ENCODE measurements at regions not wholly inside any gene's neighbourhood (a gene's known extent, or its start where the extent isn't known, plus 50 kb on each side); places are given as distances from the start of the nearest gene placed in this dataset.
"Not testable (repeated sequence)": the region's sequence is repeated elsewhere in the genome, so short reads cannot be mapped to it uniquely, and the experiment has no call there.

DNA sequence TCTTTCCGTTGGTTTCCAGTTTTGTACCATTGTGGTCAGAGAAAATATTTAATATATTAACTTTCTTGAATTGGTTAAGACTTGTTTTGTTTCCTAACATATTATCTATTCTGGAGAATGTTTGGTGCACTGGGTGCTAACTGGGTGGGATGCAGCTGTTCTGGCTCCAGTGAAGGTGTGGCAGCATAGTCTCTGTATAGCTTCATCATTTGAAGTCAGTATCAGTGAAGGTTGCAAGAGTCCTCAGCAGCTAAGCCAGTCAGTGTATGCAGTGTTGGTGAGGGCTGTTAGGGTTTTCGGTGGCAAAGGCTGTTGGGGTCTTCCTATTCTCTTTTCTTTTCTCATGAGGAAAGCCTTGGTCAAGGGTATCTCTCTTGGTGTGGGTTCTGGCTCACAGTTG lies 698.7 kb upstream of the ADGRL4 start:
- TF ChIP-seq EP300 (IDR thresholded peaks at IDR 0.05) (no peak), POLR2AphosphoS5 (IDR thresholded peaks at IDR 0.05) (no peak), POLR2A (IDR thresholded peaks at IDR 0.05; ENCODE audit: low read depth) (no peak)
- TF ChIP-seq, protein P1, sequence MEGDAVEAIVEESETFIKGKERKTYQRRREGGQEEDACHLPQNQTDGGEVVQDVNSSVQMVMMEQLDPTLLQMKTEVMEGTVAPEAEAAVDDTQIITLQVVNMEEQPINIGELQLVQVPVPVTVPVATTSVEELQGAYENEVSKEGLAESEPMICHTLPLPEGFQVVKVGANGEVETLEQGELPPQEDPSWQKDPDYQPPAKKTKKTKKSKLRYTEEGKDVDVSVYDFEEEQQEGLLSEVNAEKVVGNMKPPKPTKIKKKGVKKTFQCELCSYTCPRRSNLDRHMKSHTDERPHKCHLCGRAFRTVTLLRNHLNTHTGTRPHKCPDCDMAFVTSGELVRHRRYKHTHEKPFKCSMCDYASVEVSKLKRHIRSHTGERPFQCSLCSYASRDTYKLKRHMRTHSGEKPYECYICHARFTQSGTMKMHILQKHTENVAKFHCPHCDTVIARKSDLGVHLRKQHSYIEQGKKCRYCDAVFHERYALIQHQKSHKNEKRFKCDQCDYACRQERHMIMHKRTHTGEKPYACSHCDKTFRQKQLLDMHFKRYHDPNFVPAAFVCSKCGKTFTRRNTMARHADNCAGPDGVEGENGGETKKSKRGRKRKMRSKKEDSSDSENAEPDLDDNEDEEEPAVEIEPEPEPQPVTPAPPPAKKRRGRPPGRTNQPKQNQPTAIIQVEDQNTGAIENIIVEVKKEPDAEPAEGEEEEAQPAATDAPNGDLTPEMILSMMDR (IDR thresholded peaks at IDR 0.05): no peak
- no peaks in the 10 kb centered on the region for H3K27me3 ChIP-seq
- no peak overlapping the region for H3K4me3 ChIP-seq
- 99% methylated on average over 2 of the region's 2 CpGs for WGBS
- intact Hi-C loops (cut with DNase I): no loop called here
- no peak for DNase-seq (ENCODE audit: extremely low spot score)
- H3K36me3 ChIP-seq: no peaks in the 10 kb centered on the region
- H3K4me1 ChIP-seq: no peaks in the 10 kb centered on the region
- H3K9me3 ChIP-seq: no peaks in the 10 kb centered on the region
- H3K27ac ChIP-seq (replicated peaks in 1 of 4): no peak overlapping the region

DNA sequence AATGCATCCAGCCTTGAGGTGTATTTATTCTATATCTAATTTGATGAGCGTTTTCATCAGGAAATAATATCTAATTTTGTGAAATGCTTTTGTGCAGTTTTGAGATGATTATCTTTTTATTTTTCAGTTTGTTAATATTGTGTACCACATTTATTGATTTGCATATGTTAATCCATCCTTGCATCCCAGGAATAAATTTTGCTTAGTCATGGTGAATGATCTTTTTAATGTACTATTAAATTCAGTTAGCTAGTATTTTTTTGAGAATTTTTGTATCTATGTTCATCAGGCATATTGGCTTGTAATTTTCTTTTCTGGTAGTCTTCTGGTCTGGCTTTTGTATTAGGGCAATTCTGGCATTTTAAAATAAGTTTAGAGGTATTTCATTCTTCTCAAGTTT lies 697.5 kb upstream of the ADGRL4 start:
- H3K9me3 ChIP-seq: no peaks in the 10 kb centered on the region
- intact Hi-C loops (cut with DNase I): no loop called here
- H3K27ac ChIP-seq (replicated peaks in 1 of 4): no peak overlapping the region
- no peaks in the 10 kb centered on the region for H3K27me3 ChIP-seq
- H3K36me3 ChIP-seq: no peaks in the 10 kb centered on the region
- no peak for DNase-seq (ENCODE audit: extremely low spot score)
- H3K4me3 ChIP-seq: no peak overlapping the region
- TF ChIP-seq EP300 (IDR thresholded peaks at IDR 0.05) (no peak), POLR2A (IDR thresholded peaks at IDR 0.05; ENCODE audit: low read depth) (no peak), POLR2AphosphoS5 (IDR thresholded peaks at IDR 0.05) (no peak)
- TF ChIP-seq, protein P1 (IDR thresholded peaks at IDR 0.05): no peak
- no peaks in the 10 kb centered on the region for H3K4me1 ChIP-seq
- 93% methylated on average over 1 of the region's 1 CpG for WGBS

DNA sequence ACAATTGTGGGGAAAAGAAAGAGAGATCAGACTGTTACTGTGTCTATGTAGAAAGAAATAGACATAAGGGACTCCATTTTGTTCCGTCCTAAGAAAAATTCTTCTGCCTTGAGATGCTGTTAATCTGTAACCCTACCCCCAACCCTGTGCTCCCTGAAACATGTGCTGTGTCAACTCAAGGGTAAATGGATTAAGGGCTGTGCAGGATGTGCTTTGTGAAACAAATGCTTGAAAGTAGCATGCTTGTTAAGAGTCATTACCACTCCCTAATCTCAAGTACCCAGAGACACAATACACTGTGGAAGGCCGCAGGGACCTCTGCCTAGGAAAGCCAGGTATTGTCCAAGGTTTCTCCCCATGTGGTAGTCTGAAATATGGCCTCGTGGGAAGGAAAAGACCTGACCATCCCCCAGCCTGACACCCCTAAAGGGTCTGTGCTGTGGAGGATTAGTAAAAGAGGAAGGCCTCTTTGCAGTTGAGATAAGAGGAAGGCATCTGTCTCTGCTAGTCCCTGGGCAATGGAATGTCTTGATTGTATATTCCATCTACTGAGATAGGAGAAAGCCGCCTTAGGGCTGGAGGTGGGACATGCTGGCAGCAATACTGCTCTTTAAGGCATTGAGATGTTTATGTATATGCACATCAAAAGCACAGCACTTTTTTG lies 695.9 kb upstream of the ADGRL4 start:
- H3K9me3 ChIP-seq; H3K27ac ChIP-seq (replicated peaks in 1 of 4); intact Hi-C loops (cut with DNase I); H3K36me3 ChIP-seq; H3K27me3 ChIP-seq; H3K4me1 ChIP-seq; DNase-seq (ENCODE audit: extremely low spot score); H3K4me3 ChIP-seq: not testable (repeated sequence)
- 42% methylated on average over 4 of the region's 4 CpGs for WGBS

DNA sequence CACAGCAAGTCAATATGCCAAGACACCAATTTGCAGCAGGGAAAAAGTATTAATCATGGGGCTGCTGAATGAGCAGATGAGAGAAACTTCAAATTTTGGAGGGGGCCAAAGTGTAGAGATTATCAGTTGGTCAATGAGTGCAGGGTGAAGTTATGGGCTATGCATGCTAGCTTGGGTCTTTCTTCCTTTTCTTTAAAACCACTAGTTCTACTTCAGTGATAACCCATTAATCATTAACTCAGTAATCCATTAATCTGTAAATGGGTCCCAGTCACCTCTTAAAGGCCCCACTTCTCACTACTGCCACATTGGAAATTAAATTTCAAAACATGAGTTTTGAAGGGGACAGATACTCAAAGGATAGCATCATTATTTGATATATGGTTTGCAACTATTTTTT lies 688.6 kb upstream of the ADGRL4 start:
- no peaks in the 10 kb centered on the region for H3K27me3 ChIP-seq
- intact Hi-C loops (cut with DNase I): no loop called here
- H3K4me3 ChIP-seq: no peak overlapping the region
- H3K36me3 ChIP-seq: no peaks in the 10 kb centered on the region
- H3K4me1 ChIP-seq: no peaks in the 10 kb centered on the region
- TF ChIP-seq EP300 (IDR thresholded peaks at IDR 0.05) (no peak), POLR2A (IDR thresholded peaks at IDR 0.05; ENCODE audit: low read depth) (no peak), POLR2AphosphoS5 (IDR thresholded peaks at IDR 0.05) (no peak)
- TF ChIP-seq, protein P1 (IDR thresholded peaks at IDR 0.05): no peak
- no peak overlapping the region for H3K27ac ChIP-seq (replicated peaks in 1 of 4)
- no peaks in the 10 kb centered on the region for H3K9me3 ChIP-seq
- DNase-seq (ENCODE audit: extremely low spot score): no peak

DNA sequence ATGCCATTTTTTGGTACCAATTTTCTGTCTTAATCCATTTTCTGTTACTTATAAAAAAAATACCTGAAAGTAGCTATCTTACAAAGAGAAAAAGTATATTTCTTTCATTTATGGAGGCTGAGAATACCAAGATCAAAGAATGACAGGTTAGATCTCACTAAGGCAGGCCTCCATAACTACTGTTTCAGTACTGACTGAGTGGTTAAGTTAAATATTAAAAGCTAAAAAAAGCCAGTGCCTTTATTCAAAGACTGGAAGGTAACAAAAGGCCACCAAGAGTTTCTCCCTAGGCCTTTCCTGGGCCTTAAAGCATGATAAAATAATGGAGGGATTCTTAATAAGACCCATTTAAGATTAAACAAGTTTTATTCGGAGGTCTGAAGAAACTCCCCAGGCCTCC lies 687.7 kb upstream of the ADGRL4 start:
- Histone ChIP-seq H3K36me3 (no peaks in the 10 kb centered on the region), H3K4me1 (peaks cover 0 to 1% (median under 1%) of the 10 kb centered on the region in 4 donors), H3K27ac (replicated peaks in 1 of 4) (no peak overlapping the region), H3K27me3 (no peaks in the 10 kb centered on the region), H3K9me3 (no peaks in the 10 kb centered on the region), H3K4me3 (no peak overlapping the region)
- TF ChIP-seq, protein P1 (IDR thresholded peaks at IDR 0.05): no peak
- TF ChIP-seq EP300 (IDR thresholded peaks at IDR 0.05): no peak
- TF ChIP-seq POLR2AphosphoS5 (IDR thresholded peaks at IDR 0.05): no peak
- no peak for TF ChIP-seq POLR2A (IDR thresholded peaks at IDR 0.05; ENCODE audit: low read depth)
- intact Hi-C loops (cut with DNase I): no loop called here
- no peak for DNase-seq (ENCODE audit: extremely low spot score)
- WGBS: 72% methylated on average over 1 of the region's 1 CpG
